GM12865 (cell line): ENCODE measurements at regions not wholly inside any gene's neighbourhood (a gene's known extent, or its start where the extent isn't known, plus 50 kb on each side); places are given as distances from the start of the nearest gene placed in this dataset.

Source experiments
- DNase-seq: peaks from one replicate; pipeline ENCODE4 v3.0.0; 2010; ENCODE audit warnings: low read depth
- H3K4me3 ChIP-seq: 2 replicates; pipeline ENCODE4 v1.5.1; 2011; ENCODE audit warnings: mild to moderate bottlenecking, low read depth, low read length, control low read depth
- TF ChIP-seq, protein P1 (sequence below): IDR thresholded peaks from 2 replicates; pipeline ENCODE4 v1.5.1; 2011; ENCODE audit warnings: low read length, control low read depth, low read depth, inconsistent platforms; ENCODE audit not compliant: insufficient read depth; ENCODE audit errors: missing control alignments

DNA sequence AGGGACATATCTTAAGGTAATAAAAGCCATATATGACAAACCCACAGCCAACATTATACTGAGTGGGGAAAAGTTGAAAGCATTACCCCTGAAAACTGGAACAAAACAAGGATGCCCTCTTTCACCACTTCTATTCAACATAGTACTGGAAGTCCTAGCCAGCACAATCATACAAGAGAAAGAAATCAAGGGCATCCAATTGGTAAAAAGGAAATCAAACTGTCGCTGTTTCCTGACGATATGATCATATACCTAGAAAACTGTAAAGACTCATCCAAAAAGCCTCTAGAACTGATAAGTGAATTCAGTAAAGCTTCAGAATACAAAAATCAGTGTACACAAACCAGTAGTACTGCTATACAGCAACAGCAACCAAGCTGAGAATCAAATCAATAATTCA is 53.8 kb upstream of the PSME4 start:
- H3K4me3 ChIP-seq, result no peak overlapping the region
- DNase-seq, result no peak
- TF ChIP-seq, protein P1, sequence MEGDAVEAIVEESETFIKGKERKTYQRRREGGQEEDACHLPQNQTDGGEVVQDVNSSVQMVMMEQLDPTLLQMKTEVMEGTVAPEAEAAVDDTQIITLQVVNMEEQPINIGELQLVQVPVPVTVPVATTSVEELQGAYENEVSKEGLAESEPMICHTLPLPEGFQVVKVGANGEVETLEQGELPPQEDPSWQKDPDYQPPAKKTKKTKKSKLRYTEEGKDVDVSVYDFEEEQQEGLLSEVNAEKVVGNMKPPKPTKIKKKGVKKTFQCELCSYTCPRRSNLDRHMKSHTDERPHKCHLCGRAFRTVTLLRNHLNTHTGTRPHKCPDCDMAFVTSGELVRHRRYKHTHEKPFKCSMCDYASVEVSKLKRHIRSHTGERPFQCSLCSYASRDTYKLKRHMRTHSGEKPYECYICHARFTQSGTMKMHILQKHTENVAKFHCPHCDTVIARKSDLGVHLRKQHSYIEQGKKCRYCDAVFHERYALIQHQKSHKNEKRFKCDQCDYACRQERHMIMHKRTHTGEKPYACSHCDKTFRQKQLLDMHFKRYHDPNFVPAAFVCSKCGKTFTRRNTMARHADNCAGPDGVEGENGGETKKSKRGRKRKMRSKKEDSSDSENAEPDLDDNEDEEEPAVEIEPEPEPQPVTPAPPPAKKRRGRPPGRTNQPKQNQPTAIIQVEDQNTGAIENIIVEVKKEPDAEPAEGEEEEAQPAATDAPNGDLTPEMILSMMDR, result no peak

DNA sequence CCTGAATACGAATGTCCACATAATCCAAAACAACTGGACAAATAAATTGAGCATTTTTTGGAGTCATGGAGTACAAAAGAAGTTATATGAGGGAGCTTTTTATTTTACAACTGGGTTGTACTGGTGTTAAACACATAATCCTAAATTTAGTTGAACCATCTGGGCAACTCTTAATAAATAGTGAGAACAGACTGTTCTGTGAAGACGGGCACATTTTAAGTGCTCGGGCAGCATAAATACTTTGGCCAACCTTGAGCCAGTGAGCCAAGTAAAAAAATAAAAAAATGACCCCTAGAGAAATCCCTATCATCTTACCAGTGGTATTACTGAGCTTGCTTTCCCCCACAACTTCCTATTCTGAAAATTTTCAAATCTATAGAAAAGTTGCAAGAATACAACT is 50.9 kb upstream of the PSME4 start:
- TF ChIP-seq, protein P1, result no peak
- no peak for DNase-seq
- H3K4me3 ChIP-seq, result no peak overlapping the region

DNA sequence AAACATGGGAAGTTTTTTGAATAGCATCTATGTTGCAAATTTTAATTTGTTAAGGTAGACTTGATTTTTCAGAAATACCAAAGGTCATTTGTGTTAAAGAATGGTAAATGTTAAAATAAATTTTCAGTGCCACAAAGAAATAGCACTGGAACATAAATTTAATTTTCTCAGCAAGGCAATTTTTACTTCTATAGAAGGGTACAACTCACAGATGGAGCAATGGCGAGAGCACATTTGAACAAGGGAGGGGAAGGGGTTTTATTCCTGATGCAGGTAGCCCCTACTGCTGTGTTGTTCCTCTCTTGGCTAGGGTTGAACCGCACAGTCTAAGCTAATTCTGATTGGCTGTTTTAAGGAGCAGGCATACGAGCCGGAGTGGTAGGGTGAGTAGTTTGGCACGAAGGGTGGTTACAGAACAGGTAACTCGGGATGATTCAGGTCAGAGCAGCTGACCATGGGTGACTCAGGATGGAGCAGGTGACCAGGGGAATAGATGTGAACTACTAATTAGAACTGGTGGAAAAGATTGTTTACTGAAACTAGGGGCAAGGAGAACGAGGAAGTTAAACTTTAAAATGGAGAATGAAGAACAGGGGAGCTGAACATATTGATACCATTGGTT is 50.1 kb upstream of the PSME4 start:
- DNase-seq, result no peak
- TF ChIP-seq, protein P1, result no peak
- no peak overlapping the region for H3K4me3 ChIP-seq
